ENCODE measurements at regions not wholly inside any gene's neighbourhood (a gene's known extent, or its start where the extent isn't known, plus 50 kb on each side); places are given as distances from the start of the nearest gene placed in this dataset.

GRCh38 chr2:208726242-208726641, 319.6 kb downstream of the PTH2R start:
- TF ChIP-seq GABPA (IDR thresholded peaks at IDR 0.05 in 1 of 2, conservative IDR thresholded peaks at IDR 0.05 in 1 of 2) (no peak), CTCF (IDR thresholded peaks at IDR 0.05; ENCODE audit: low read depth, low read length, missing input control) (no peak), TAF1 (conservative IDR thresholded peaks at IDR 0.05) (no peak), REST (IDR thresholded peaks at IDR 0.05) (no peak), HNF4G (IDR thresholded peaks at IDR 0.05) (no peak), ATF3 (IDR thresholded peaks at IDR 0.05) (no peak), JUND (IDR thresholded peaks at IDR 0.05) (no peak), YY1 (IDR thresholded peaks at IDR 0.05) (no peak), RAD21 (IDR thresholded peaks at IDR 0.05) (no peak), SP1 (IDR thresholded peaks at IDR 0.05) (no peak), EGR1 (IDR thresholded peaks at IDR 0.05; ENCODE audit: low read depth in 2 of 2) (no peak), FOXA1 (IDR thresholded peaks at IDR 0.05) (no peak), RXRA (IDR thresholded peaks at IDR 0.05) (no peak)
